GM12878 (cell line): ENCODE measurements at regions not wholly inside any gene's neighbourhood (a gene's known extent, or its start where the extent isn't known, plus 50 kb on each side); places are given as distances from the start of the nearest gene placed in this dataset.

Experiments used
- ATAC-seq: fragments of 200-7000 bp; cut with Tn5 transposase; 3 replicates; pipeline ENCODE4 v1.9.1; 2020; ENCODE audit warnings: mild to moderate bottlenecking, moderate library complexity
- BruUV-seq: library from RNA; stranded (reverse); fragments of 400-500 nt; replicated peaks from 2 replicates; lab custom pipeline; 2021; lab: Mats Ljungman, UMichigan
- CTCF ChIA-PET: fragments of 300-600 bp; sonication (Branson Sonifier 250); formaldehyde crosslinking; extraction: SDS; loops from one replicate; lab custom pipeline; 2021; ENCODE audit warnings: inconsistent platforms; lab: Yijun Ruan, JAX
- POLR2A ChIA-PET: fragments of 350-600 bp; formaldehyde crosslinking; extraction: SDS; loops from one replicate; lab custom pipeline; 2021; ENCODE audit warnings: inconsistent platforms; lab: Charles Lee
- RAD21 ChIA-PET: fragments of 300-600 bp; sonication (Branson Sonifier 250); formaldehyde crosslinking; loops from one replicate; lab custom pipeline; 2023; ENCODE audit warnings: antibody characterized with exemption; ENCODE audit not compliant: unreplicated experiment; lab: Charles Lee
- SMC1A ChIA-PET: fragments of 300-600 bp; sonication (Branson Sonifier 250); formaldehyde crosslinking; loops from one replicate; lab custom pipeline; 2023; ENCODE audit not compliant: unreplicated experiment, uncharacterized antibody; lab: Charles Lee
- DNase-seq: peaks from one replicate; pipeline ENCODE4 v3.0.0-alpha.2; 2011; ENCODE audit warnings: low read depth, low spot score
- FAIRE-seq: peaks from 3 replicates; lab custom pipeline; 2011; peaks lifted over from hg19 to GRCh38; lab: Jason Lieb, UNC
- H2AFZ ChIP-seq: 2 replicates; pipeline ENCODE4 v1.6.0; 2011; ENCODE audit warnings: low read depth, low read length, control low read depth; ENCODE audit not compliant: control insufficient read depth
- H3K27ac ChIP-seq: 2 replicates; pipeline ENCODE4 v1.5.1; 2011; ENCODE audit warnings: control low read depth; ENCODE audit not compliant: control insufficient read depth, insufficient read depth
- H3K27me3 ChIP-seq, 2 experiments: replicated peaks in 1 of 2; 2 replicates each; pipeline versions ENCODE4 v1.6.0 to v1.6.1; 2011; ENCODE audit warnings: low read length in 1 of 2; ENCODE audit not compliant: control insufficient read depth in 2 of 2, insufficient read depth in 2 of 2
- H3K36me3 ChIP-seq, 2 experiments: 2 replicates each; pipeline ENCODE4 v1.5.1; 2011; ENCODE audit warnings: low read length in 1 of 2; ENCODE audit not compliant: control insufficient read depth in 2 of 2, insufficient read depth in 2 of 2
- H3K4me1 ChIP-seq: 2 replicates; pipeline ENCODE4 v1.6.1; 2011; ENCODE audit warnings: mild to moderate bottlenecking, low read length, moderate library complexity, mixed read lengths; ENCODE audit not compliant: control insufficient read depth, insufficient read depth
- H3K4me2 ChIP-seq: 2 replicates; pipeline ENCODE4 v1.6.0; 2011; ENCODE audit warnings: control low read depth; ENCODE audit not compliant: control insufficient read depth, insufficient read depth
- H3K4me3 ChIP-seq: fragments of 200-600 bp; sonication (generic); 2 replicates; pipeline ENCODE4 v1.5.1; 2016
- H3K79me2 ChIP-seq: 2 replicates; pipeline ENCODE4 v1.6.0; 2011; ENCODE audit warnings: low read length; ENCODE audit not compliant: control insufficient read depth, insufficient read depth
- H3K9ac ChIP-seq: 2 replicates; pipeline ENCODE4 v1.8.0; 2011; ENCODE audit warnings: low read length, control low read depth, mixed read lengths; ENCODE audit not compliant: control insufficient read depth, insufficient read depth
- H3K9me3 ChIP-seq: replicated peaks from 3 replicates; pipeline ENCODE4 v1.5.1; 2011; ENCODE audit warnings: mild to moderate bottlenecking, low read length; ENCODE audit not compliant: control insufficient read depth, insufficient read depth
- H4K20me1 ChIP-seq: 2 replicates; pipeline ENCODE4 v1.6.0; 2011; ENCODE audit not compliant: control insufficient read depth, insufficient read depth
- ASH2L ChIP-seq: fragments of 300-600, 200-600 bp; sonication (generic); IDR thresholded peaks from 2 replicates; pipeline ENCODE4 v1.6.1; 2017; ENCODE audit warnings: low read depth, mild to moderate bottlenecking, borderline replicate concordance
- EP300 ChIP-seq, 2 experiments: fragments of 150-350 bp in 1 of 2; IDR thresholded peaks; 2 replicates each; pipeline ENCODE4 v1.6.1; 2011 to 2012; ENCODE audit warnings: low read depth in 2 of 2, low read length in 2 of 2, borderline replicate concordance in 1 of 2, improper control_type of control experiment in 1 of 2, inconsistent platforms in 1 of 2; ENCODE audit not compliant: control insufficient read depth in 1 of 2
- IKZF1 ChIP-seq: fragments of 450-650 bp; conservative IDR thresholded peaks from 2 replicates; pipeline ENCODE4 v1.6.1; 2017; ENCODE audit warnings: antibody characterized with exemption, mild to moderate bottlenecking
- POLR2AphosphoS5 ChIP-seq: IDR thresholded peaks from 2 replicates; pipeline ENCODE4 v1.6.1; 2011; ENCODE audit warnings: mild to moderate bottlenecking, low read length, inconsistent platforms
- RAD51 ChIP-seq: fragments of 450-650 bp; IDR thresholded peaks from 2 replicates; pipeline ENCODE4 v1.6.1; 2016; ENCODE audit warnings: moderate library complexity, mild to moderate bottlenecking, inconsistent platforms
- RB1 ChIP-seq: fragments of 450-650 bp; formaldehyde crosslinking; IDR thresholded peaks from 2 replicates; pipeline ENCODE4 v1.6.1; 2017; ENCODE audit warnings: mild to moderate bottlenecking, borderline replicate concordance
- RFX5 ChIP-seq: IDR thresholded peaks from 2 replicates; pipeline ENCODE4 v1.6.1; 2011; ENCODE audit warnings: low read depth, low read length, improper control_type of control experiment
- SRF ChIP-seq, 2 experiments: IDR thresholded peaks; 2 replicates each; pipeline ENCODE4 v1.6.1; 2011; ENCODE audit warnings: low read depth in 2 of 2, low read length in 2 of 2, mild to moderate bottlenecking in 1 of 2, moderate library complexity in 1 of 2
- TCF12 ChIP-seq: IDR thresholded peaks from 2 replicates; pipeline ENCODE4 v1.6.1; 2011; ENCODE audit warnings: low read depth, mild to moderate bottlenecking, low read length
- YBX1 ChIP-seq: fragments of 450-650 bp; IDR thresholded peaks from 2 replicates; pipeline ENCODE4 v1.6.1; 2016; ENCODE audit warnings: antibody characterized with exemption
- ZNF217 ChIP-seq: fragments of 450-650 bp; IDR thresholded peaks from 2 replicates; pipeline ENCODE4 v1.6.1; 2017; ENCODE audit warnings: antibody characterized with exemption, mild to moderate bottlenecking
- WGBS: methylation state at CpG from one replicate; pipeline ENCODE4 v1.1.6; 2016; ENCODE audit warnings: low lambda C conversion rate; ENCODE audit not compliant: insufficient replicate concordance, insufficient coverage; ENCODE audit errors: missing lambda C conversion rate; 5-methylcytosine and 5-hydroxymethylcytosine counted together
- in situ Hi-C: fragments of 300-500 bp; cut with MboI; formaldehyde crosslinking; loops from 9 replicates; pipeline ENCODE4 v1.14.3; 2018; ENCODE audit warnings: mixed read lengths
- intact Hi-C: fragments of 100-400 bp; cut with micrococcal nuclease; formaldehyde crosslinking; loops from one replicate; pipeline ENCODE4 v1.14.2; 2022; ENCODE audit not compliant: unreplicated experiment
- TF ChIP-seq, protein P1 (sequence below): IDR thresholded peaks from 2 replicates; pipeline ENCODE4 v1.6.1; 2012; ENCODE audit warnings: low read depth, low read length, improper control_type of control experiment
- TF ChIP-seq, protein P2 (sequence below): fragments of 150-350 bp; IDR thresholded peaks from 2 replicates; pipeline ENCODE4 v1.6.1; 2016; ENCODE audit warnings: low read depth, low read length

DNA sequence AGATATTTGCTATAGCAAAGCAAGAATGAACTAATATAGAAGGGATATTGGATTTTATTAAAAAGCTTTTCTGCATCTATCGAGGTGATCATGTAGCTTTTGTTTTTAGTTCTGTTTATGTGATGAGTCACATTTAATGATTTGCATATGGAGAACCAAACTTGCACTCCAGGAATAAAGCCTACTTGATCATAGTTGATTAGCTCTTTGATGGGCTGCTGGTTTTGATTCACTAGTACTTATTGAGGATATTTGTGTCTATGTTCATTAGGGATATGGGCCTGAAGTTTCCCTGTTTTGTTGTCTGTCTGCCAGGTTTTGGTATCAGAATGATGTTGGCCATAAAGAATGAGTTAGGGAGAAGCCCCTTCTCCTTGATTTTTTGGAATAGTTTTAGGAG, 310.7 kb downstream of the ARPP21 start:
- no peak for DNase-seq
- Histone ChIP-seq H2AFZ (no peak overlapping the region), H3K4me2 (no peak overlapping the region), H3K9ac (no peak overlapping the region)
- POLR2A ChIA-PET: no interaction called here
- in situ Hi-C loops: no loop called here
- intact Hi-C loops: no loop called here
- FAIRE-seq: no peak
- ATAC-seq: no peak
- CTCF ChIA-PET: interaction anchor here (1.3 kb wide), 1 partner anchor 10 kb away, joined by 3 read pairs; no protein-coding TSS in a partner anchor
- TF ChIP-seq POLR2AphosphoS5: no peak
- TF ChIP-seq RAD51: no peak
- TF ChIP-seq, protein P1, sequence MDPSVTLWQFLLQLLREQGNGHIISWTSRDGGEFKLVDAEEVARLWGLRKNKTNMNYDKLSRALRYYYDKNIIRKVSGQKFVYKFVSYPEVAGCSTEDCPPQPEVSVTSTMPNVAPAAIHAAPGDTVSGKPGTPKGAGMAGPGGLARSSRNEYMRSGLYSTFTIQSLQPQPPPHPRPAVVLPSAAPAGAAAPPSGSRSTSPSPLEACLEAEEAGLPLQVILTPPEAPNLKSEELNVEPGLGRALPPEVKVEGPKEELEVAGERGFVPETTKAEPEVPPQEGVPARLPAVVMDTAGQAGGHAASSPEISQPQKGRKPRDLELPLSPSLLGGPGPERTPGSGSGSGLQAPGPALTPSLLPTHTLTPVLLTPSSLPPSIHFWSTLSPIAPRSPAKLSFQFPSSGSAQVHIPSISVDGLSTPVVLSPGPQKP: no peak
- TF ChIP-seq RFX5: no peak
- no peak for TF ChIP-seq EP300 (IDR thresholded peaks at IDR 0.05; ENCODE audit: borderline replicate concordance in 1 of 2, control insufficient read depth in 1 of 2, low read depth in 2 of 2, low read length in 2 of 2)
- TF ChIP-seq, protein P2, sequence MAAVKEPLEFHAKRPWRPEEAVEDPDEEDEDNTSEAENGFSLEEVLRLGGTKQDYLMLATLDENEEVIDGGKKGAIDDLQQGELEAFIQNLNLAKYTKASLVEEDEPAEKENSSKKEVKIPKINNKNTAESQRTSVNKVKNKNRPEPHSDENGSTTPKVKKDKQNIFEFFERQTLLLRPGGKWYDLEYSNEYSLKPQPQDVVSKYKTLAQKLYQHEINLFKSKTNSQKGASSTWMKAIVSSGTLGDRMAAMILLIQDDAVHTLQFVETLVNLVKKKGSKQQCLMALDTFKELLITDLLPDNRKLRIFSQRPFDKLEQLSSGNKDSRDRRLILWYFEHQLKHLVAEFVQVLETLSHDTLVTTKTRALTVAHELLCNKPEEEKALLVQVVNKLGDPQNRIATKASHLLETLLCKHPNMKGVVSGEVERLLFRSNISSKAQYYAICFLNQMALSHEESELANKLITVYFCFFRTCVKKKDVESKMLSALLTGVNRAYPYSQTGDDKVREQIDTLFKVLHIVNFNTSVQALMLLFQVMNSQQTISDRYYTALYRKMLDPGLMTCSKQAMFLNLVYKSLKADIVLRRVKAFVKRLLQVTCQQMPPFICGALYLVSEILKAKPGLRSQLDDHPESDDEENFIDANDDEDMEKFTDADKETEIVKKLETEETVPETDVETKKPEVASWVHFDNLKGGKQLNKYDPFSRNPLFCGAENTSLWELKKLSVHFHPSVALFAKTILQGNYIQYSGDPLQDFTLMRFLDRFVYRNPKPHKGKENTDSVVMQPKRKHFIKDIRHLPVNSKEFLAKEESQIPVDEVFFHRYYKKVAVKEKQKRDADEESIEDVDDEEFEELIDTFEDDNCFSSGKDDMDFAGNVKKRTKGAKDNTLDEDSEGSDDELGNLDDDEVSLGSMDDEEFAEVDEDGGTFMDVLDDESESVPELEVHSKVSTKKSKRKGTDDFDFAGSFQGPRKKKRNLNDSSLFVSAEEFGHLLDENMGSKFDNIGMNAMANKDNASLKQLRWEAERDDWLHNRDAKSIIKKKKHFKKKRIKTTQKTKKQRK: no peak
- TF ChIP-seq SRF (IDR thresholded peaks at IDR 0.05; ENCODE audit: low read depth in 2 of 2, low read length in 2 of 2): no peak
- no peak for TF ChIP-seq RB1
- no peak for TF ChIP-seq IKZF1
- TF ChIP-seq ZNF217: no peak
- TF ChIP-seq ASH2L: no peak
- TF ChIP-seq TCF12: no peak
- TF ChIP-seq YBX1: no peak
- TF ChIP-seq, all 136 proteins: peak for 0
- Histone ChIP-seq H3K79me2 (no peaks in the 10 kb centered on the region), H3K27ac (no peak overlapping the region), H4K20me1 (no peaks in the 10 kb centered on the region), H3K9me3 (no peaks in the 10 kb centered on the region), H3K4me3 (no peak overlapping the region), H3K36me3 (no peaks in the 10 kb centered on the region), H3K4me1 (no peaks in the 10 kb centered on the region), H3K27me3 (no peaks in the 10 kb centered on the region)
- RAD21 ChIA-PET: no interaction called here
- SMC1A ChIA-PET: interaction anchor here (0.7 to 1.5 kb wide), 2 partner anchors 13 to 19 kb away, joined by 3 read pairs; no protein-coding TSS in a partner anchor
- 0% methylated on average over 1 of the region's 1 CpG for WGBS
- no TSS peak for BruUV-seq
